Activated CD8-positive, alpha-beta memory T cell treated with anti-CD3 and anti-CD28 coated beads, Interleukin-2, amount 50 U/mL, for 48 hours (primary cell): ENCODE measurements at regions not wholly inside any gene's neighbourhood (a gene's known extent, or its start where the extent isn't known, plus 50 kb on each side); places are given as distances from the start of the nearest gene placed in this dataset.

ENCODE experiments used
- DNase-seq: peaks from one replicate; pipeline ENCODE4 v3.0.0-alpha.2; 2020

- no peak for DNase-seq
Observed at GRCh38 chr2:22290909-22291473, 1094.0 kb upstream of the KLHL29 start.

- no peak for DNase-seq
Observed at GRCh38 chr2:22301228-22301627, 1083.8 kb upstream of the KLHL29 start.

GRCh38 chr2:22326250-22326649, 1058.7 kb upstream of the KLHL29 start:
- DNase-seq: no peak

GRCh38 chr2:22329211-22330154, 1055.5 kb upstream of the KLHL29 start:
- no peak for DNase-seq

GRCh38 chr2:22336414-22336813, 1048.6 kb upstream of the KLHL29 start:
- no peak for DNase-seq

GRCh38 chr2:22340716-22341115, 1044.3 kb upstream of the KLHL29 start:
- no peak for DNase-seq

- no peak for DNase-seq
Observed at GRCh38 chr2:22347306-22347705, 1037.7 kb upstream of the KLHL29 start.

- no peak for DNase-seq
Observed at GRCh38 chr2:22350621-22351020, 1034.4 kb upstream of the KLHL29 start.

- DNase-seq: peak; percentile 83
Observed at GRCh38 chr2:22355816-22356433, 1029.1 kb upstream of the KLHL29 start.

- no peak for DNase-seq
Observed at GRCh38 chr2:22359071-22359672, 1025.8 kb upstream of the KLHL29 start.

- no peak for DNase-seq
Observed at GRCh38 chr2:22360735-22361374, 1024.1 kb upstream of the KLHL29 start.

- no peak for DNase-seq
Observed at GRCh38 chr2:22361571-22361970, 1023.4 kb upstream of the KLHL29 start.

- no peak for DNase-seq
Observed at GRCh38 chr2:22375096-22375495, 1009.9 kb upstream of the KLHL29 start.

- DNase-seq: no peak
Observed at GRCh38 chr2:22377268-22377667, 1007.7 kb upstream of the KLHL29 start.

- DNase-seq: no peak
Observed at GRCh38 chr2:22382479-22383169, 1002.4 kb upstream of the KLHL29 start.

- no peak for DNase-seq
Observed at GRCh38 chr2:22397847-22398246, 987.1 kb upstream of the KLHL29 start.

- DNase-seq: no peak
Observed at GRCh38 chr2:22403748-22404147, 981.2 kb upstream of the KLHL29 start.

- DNase-seq: no peak
Observed at GRCh38 chr2:22406625-22407024, 978.4 kb upstream of the KLHL29 start.

- DNase-seq: no peak
Observed at GRCh38 chr2:22420076-22420475, 964.9 kb upstream of the KLHL29 start.

GRCh38 chr2:22442051-22442450, 942.9 kb upstream of the KLHL29 start:
- no peak for DNase-seq

GRCh38 chr2:22444281-22444680, 940.7 kb upstream of the KLHL29 start:
- no peak for DNase-seq

- no peak for DNase-seq
Observed at GRCh38 chr2:22449696-22450095, 935.3 kb upstream of the KLHL29 start.
